ENCODE measurements at regions not wholly inside any gene's neighbourhood (a gene's known extent, or its start where the extent isn't known, plus 50 kb on each side); places are given as distances from the start of the nearest gene placed in this dataset.

- no peak overlapping the region for H3K27ac ChIP-seq
- no peak overlapping the region for H3K4me3 ChIP-seq
- H3K4me1 ChIP-seq: no peaks in the 10 kb centered on the region
- no peaks in the 10 kb centered on the region for H3K27me3 ChIP-seq
- no peaks in the 10 kb centered on the region for H3K9me3 ChIP-seq
- intact Hi-C loops (cut with DNase I): no loop called here
- H3K36me3 ChIP-seq: no peaks in the 10 kb centered on the region
- TF ChIP-seq CTCF (IDR thresholded peaks at IDR 0.05): no peak
- DNase-seq (ENCODE audit: low spot score in 2 of 2): no peak
Observed at GRCh38 chr14:56979936-56980335, 169.7 kb upstream of the OTX2 start.

- Histone ChIP-seq H3K27ac (no peak overlapping the region), H3K4me3 (no peak overlapping the region), H3K4me1 (no peaks in the 10 kb centered on the region), H3K9me3 (no peaks in the 10 kb centered on the region), H3K36me3 (no peaks in the 10 kb centered on the region), H3K27me3 (no peaks in the 10 kb centered on the region)
- no peak for DNase-seq (ENCODE audit: low spot score in 2 of 2)
- intact Hi-C loops (cut with DNase I): no loop called here
- no peak for TF ChIP-seq CTCF (IDR thresholded peaks at IDR 0.05)
Observed at GRCh38 chr14:56976211-56976610, 165.9 kb upstream of the OTX2 start.

GRCh38 chr14:56975521-56975920 lies 165.2 kb upstream of the OTX2 start:
- intact Hi-C loops (cut with DNase I): no loop called here
- no peaks in the 10 kb centered on the region for H3K4me1 ChIP-seq

GRCh38 chr14:56972948-56973347 lies 162.7 kb upstream of the OTX2 start:
- DNase-seq (ENCODE audit: low spot score in 2 of 2): no peak

More at GRCh38 chr14:56975521-56975920, 165.2 kb upstream of the OTX2 start:
- no peaks in the 10 kb centered on the region for H3K27me3 ChIP-seq
- H3K27ac ChIP-seq: no peak overlapping the region
- no peaks in the 10 kb centered on the region for H3K9me3 ChIP-seq
- no peak overlapping the region for H3K4me3 ChIP-seq
- TF ChIP-seq CTCF (IDR thresholded peaks at IDR 0.05): no peak
- DNase-seq (ENCODE audit: low spot score in 2 of 2): no peak
- H3K36me3 ChIP-seq: no peaks in the 10 kb centered on the region

GRCh38 chr14:56964895-56965294 lies 154.6 kb upstream of the OTX2 start:
- Histone ChIP-seq H3K4me3 (no peak overlapping the region), H3K27me3 (no peaks in the 10 kb centered on the region), H3K4me1 (no peaks in the 10 kb centered on the region), H3K36me3 (no peaks in the 10 kb centered on the region), H3K27ac (no peak overlapping the region), H3K9me3 (no peaks in the 10 kb centered on the region)
- intact Hi-C loops (cut with DNase I): loop anchor here (5.0 kb wide), 1 partner anchor 487 kb away; no protein-coding TSS in a partner anchor
- no peak for TF ChIP-seq CTCF (IDR thresholded peaks at IDR 0.05)
- no peak for DNase-seq (ENCODE audit: low spot score in 2 of 2)

More at GRCh38 chr14:56972948-56973347, 162.7 kb upstream of the OTX2 start:
- no peaks in the 10 kb centered on the region for H3K27me3 ChIP-seq
- no peaks in the 10 kb centered on the region for H3K4me1 ChIP-seq
- H3K9me3 ChIP-seq: no peaks in the 10 kb centered on the region
- H3K27ac ChIP-seq: no peak overlapping the region
- no peak for TF ChIP-seq CTCF (IDR thresholded peaks at IDR 0.05)
- H3K36me3 ChIP-seq: no peaks in the 10 kb centered on the region
- H3K4me3 ChIP-seq: no peak overlapping the region
- intact Hi-C loops (cut with DNase I): no loop called here

GRCh38 chr14:56963381-56963780 lies 153.1 kb upstream of the OTX2 start:
- Histone ChIP-seq H3K27me3 (no peaks in the 10 kb centered on the region), H3K27ac (no peak overlapping the region), H3K9me3 (no peaks in the 10 kb centered on the region), H3K4me1 (no peaks in the 10 kb centered on the region), H3K4me3 (no peak overlapping the region), H3K36me3 (no peaks in the 10 kb centered on the region)
- DNase-seq (ENCODE audit: low spot score in 2 of 2): no peak
- no peak for TF ChIP-seq CTCF (IDR thresholded peaks at IDR 0.05)
- intact Hi-C loops (cut with DNase I): loop anchor here (5.0 kb wide), 1 partner anchor 489 kb away; no protein-coding TSS in a partner anchor
